CD4-positive, alpha-beta T cell (primary cell): ENCODE measurements at regions not wholly inside any gene's neighbourhood (a gene's known extent, or its start where the extent isn't known, plus 50 kb on each side); places are given as distances from the start of the nearest gene placed in this dataset.

Experiments used
- ATAC-seq: fragments of 200-7000 bp; cut with Tn5 transposase; one replicate; pipeline ENCODE4 v1.10.0; 2022; ENCODE audit warnings: mild to moderate bottlenecking; ENCODE audit not compliant: poor library complexity
- CTCF ChIA-PET: fragments of 350-600 bp; sonication (Branson Sonifier 250); formaldehyde crosslinking; loops from one replicate; lab custom pipeline; 2021; ENCODE audit warnings: antibody characterized with exemption, inconsistent platforms; lab: Charles Lee
- POLR2A ChIA-PET: fragments of 350-600 bp; sonication (Branson Sonifier 250); formaldehyde crosslinking; loops from one replicate; lab custom pipeline; 2021; ENCODE audit warnings: antibody characterized with exemption, inconsistent platforms; lab: Charles Lee
- DNase-seq, 14 experiments: peaks; one replicate each; pipeline ENCODE4 v3.0.0-alpha.2; 2013 to 2020; ENCODE audit warnings: mixed read lengths in 2 of 14
- H3K27ac ChIP-seq, 2 donors: one replicate each; pipeline versions ENCODE4 v1.5.1 to v1.7.0; 2013; ENCODE audit warnings: low read length in 2 of 2, low read depth in 1 of 2, mild to moderate bottlenecking in 1 of 2
- H3K27me3 ChIP-seq, 2 experiments: 1 replicate in 1 of 2; 2 replicates in 1 of 2; pipeline versions ENCODE4 v1.6.1 to v1.7.0; 2013; ENCODE audit warnings: low read length in 2 of 2, control low read depth in 1 of 2, mild to moderate bottlenecking in 1 of 2, moderate library complexity in 1 of 2; ENCODE audit not compliant: insufficient read depth in 2 of 2, control insufficient read depth in 1 of 2
- H3K36me3 ChIP-seq: one replicate; pipeline ENCODE4 v1.6.1; 2013; ENCODE audit warnings: low read length, control low read depth; ENCODE audit not compliant: insufficient read depth
- H3K4me1 ChIP-seq: one replicate; pipeline ENCODE4 v1.6.1; 2013; ENCODE audit warnings: low read length, control low read depth; ENCODE audit not compliant: insufficient read depth
- H3K4me3 ChIP-seq: one replicate; pipeline ENCODE4 v1.5.1; 2013; ENCODE audit warnings: mild to moderate bottlenecking, low read length, moderate library complexity
- H3K9me3 ChIP-seq, 2 experiments: 1 replicate in 1 of 2; 2 replicates in 1 of 2; pipeline versions ENCODE4 v1.6.1 to v1.7.0; 2013; ENCODE audit warnings: low read length in 2 of 2, mild to moderate bottlenecking in 2 of 2, control low read depth in 1 of 2, moderate library complexity in 1 of 2; ENCODE audit not compliant: control insufficient read depth in 1 of 2, insufficient read depth in 1 of 2
- H3K27ac Mint-ChIP-seq: one replicate; pipeline ENCODE4 v1.8.0; 2020; ENCODE audit warnings: mixed read lengths
- H3K27me3 Mint-ChIP-seq: one replicate; pipeline ENCODE4 v1.8.0; 2021; ENCODE audit warnings: mixed read lengths
- H3K36me3 Mint-ChIP-seq: one replicate; pipeline ENCODE4 v1.8.0; 2021; ENCODE audit warnings: low read depth, mixed read lengths
- H3K4me1 Mint-ChIP-seq: one replicate; pipeline ENCODE4 v1.8.0; 2021; ENCODE audit warnings: low read depth, mixed read lengths
- H3K4me3 Mint-ChIP-seq: one replicate; pipeline ENCODE4 v1.8.0; 2020; ENCODE audit warnings: mild to moderate bottlenecking, mixed read lengths
- H3K9me3 Mint-ChIP-seq: one replicate; pipeline ENCODE4 v1.8.0; 2020; ENCODE audit warnings: mixed read lengths
- intact Hi-C, 2 experiments: fragments of 100-400 bp; cut with DNase I in 1 of 2; cut with micrococcal nuclease in 1 of 2; formaldehyde crosslinking; loops; one replicate each; pipeline versions ENCODE4 v1.15.1 to v1.9.0; 2023 to 2025; cut with DNase I, micrococcal nuclease
- TF ChIP-seq, protein P1 (sequence below): fragments of 200-600 bp; IDR thresholded peaks from one replicate; pipeline ENCODE4 v1.8.0; 2022; ENCODE audit warnings: antibody characterized with exemption, mild to moderate bottlenecking

GRCh38 chr19:31759359-31759758 is 410.1 kb upstream of the TSHZ3 start:
- DNase-seq (no peak), ATAC-seq (no peak)
- Histone ChIP-seq H3K4me1 (no peaks in the 10 kb centered on the region), H3K27ac (no peak overlapping the region), H3K9me3 (peaks cover 0 to 11% of the 10 kb centered on the region in 2 experiments), H3K36me3 (no peaks in the 10 kb centered on the region), H3K27me3 (peaks cover 0 to 2% of the 10 kb centered on the region in 2 experiments), H3K4me3 (no peak overlapping the region)
- Mint-ChIP-seq H3K4me3 (no peak overlapping the region), H3K27me3 (peaks cover 7% of the 10 kb centered on the region), H3K9me3 (peaks cover 6% of the 10 kb centered on the region), H3K4me1 (no peaks in the 10 kb centered on the region), H3K27ac (no peak overlapping the region), H3K36me3 (no peaks in the 10 kb centered on the region)
- ChIA-PET CTCF (no interaction called here), POLR2A (no interaction called here)
- intact Hi-C loops = no loop called here
- TF ChIP-seq, protein P1, sequence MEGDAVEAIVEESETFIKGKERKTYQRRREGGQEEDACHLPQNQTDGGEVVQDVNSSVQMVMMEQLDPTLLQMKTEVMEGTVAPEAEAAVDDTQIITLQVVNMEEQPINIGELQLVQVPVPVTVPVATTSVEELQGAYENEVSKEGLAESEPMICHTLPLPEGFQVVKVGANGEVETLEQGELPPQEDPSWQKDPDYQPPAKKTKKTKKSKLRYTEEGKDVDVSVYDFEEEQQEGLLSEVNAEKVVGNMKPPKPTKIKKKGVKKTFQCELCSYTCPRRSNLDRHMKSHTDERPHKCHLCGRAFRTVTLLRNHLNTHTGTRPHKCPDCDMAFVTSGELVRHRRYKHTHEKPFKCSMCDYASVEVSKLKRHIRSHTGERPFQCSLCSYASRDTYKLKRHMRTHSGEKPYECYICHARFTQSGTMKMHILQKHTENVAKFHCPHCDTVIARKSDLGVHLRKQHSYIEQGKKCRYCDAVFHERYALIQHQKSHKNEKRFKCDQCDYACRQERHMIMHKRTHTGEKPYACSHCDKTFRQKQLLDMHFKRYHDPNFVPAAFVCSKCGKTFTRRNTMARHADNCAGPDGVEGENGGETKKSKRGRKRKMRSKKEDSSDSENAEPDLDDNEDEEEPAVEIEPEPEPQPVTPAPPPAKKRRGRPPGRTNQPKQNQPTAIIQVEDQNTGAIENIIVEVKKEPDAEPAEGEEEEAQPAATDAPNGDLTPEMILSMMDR = no peak

DNA sequence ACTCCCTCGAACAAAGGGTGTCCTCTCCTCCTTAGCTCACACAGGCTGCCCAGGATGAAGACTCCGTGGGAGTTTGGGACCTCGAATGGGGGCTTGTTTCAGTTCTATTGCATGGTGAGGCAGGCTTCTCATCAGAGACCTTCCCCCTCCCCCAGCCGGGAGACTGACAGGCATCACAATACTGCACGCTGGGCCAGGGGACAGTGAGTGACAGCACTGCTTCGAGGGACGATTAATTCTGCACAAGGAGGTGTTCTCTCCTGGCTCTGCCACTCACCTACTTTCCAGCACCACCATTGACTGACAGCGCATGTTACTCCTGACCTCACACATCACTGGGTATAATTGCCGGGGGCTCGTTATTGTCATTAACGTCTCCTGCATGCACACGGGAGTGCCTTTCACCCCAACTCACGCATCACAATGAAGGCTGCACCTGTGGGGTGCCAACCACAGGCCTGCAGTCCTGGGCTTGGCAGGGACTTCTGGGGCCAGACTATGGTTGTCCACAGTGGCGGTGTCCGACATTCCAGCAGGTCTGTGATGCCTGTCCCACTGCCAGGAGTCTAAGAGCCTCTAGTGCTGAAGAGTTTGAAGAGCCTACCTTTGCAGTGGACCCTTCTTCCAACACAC is 412.2 kb upstream of the TSHZ3 start:
- Histone ChIP-seq H3K9me3 (peaks cover 0 to 9% of the 10 kb centered on the region in 2 experiments), H3K4me3 (no peak overlapping the region), H3K4me1 (no peaks in the 10 kb centered on the region), H3K27ac (no peak overlapping the region), H3K36me3 (no peaks in the 10 kb centered on the region), H3K27me3 (peaks cover 0 to 2% of the 10 kb centered on the region in 2 experiments)
- H3K27ac Mint-ChIP-seq = no peak overlapping the region
- no peak for ATAC-seq
- TF ChIP-seq, protein P1 = no peak
- intact Hi-C loops = no loop called here
- H3K27me3 Mint-ChIP-seq = peaks cover 7% of the 10 kb centered on the region
- H3K36me3 Mint-ChIP-seq = no peaks in the 10 kb centered on the region
- no peak overlapping the region for H3K4me3 Mint-ChIP-seq
- POLR2A ChIA-PET = no interaction called here
- H3K9me3 Mint-ChIP-seq = peaks cover 6% of the 10 kb centered on the region
- CTCF ChIA-PET = no interaction called here
- no peaks in the 10 kb centered on the region for H3K4me1 Mint-ChIP-seq
- DNase-seq = no peak

GRCh38 chr19:31770223-31770622 is 421.0 kb upstream of the TSHZ3 start:
- Mint-ChIP-seq H3K4me3 (no peak overlapping the region), H3K9me3 (no peaks in the 10 kb centered on the region), H3K36me3 (no peaks in the 10 kb centered on the region), H3K27ac (no peak overlapping the region), H3K27me3 (peaks cover 4% of the 10 kb centered on the region), H3K4me1 (no peaks in the 10 kb centered on the region)
- POLR2A ChIA-PET = no interaction called here
- Histone ChIP-seq H3K27ac (no peak overlapping the region), H3K4me3 (no peak overlapping the region), H3K27me3 (no peaks in the 10 kb centered on the region), H3K36me3 (no peaks in the 10 kb centered on the region), H3K4me1 (no peaks in the 10 kb centered on the region), H3K9me3 (peaks cover 0 to 7% of the 10 kb centered on the region in 2 experiments)
- ATAC-seq (no peak), DNase-seq (no peak)
- CTCF ChIA-PET = no interaction called here
- intact Hi-C loops = no loop called here
- TF ChIP-seq, protein P1 = no peak
